Spinal cord (tissue), 9 donors: ENCODE measurements at regions not wholly inside any gene's neighbourhood (a gene's known extent, or its start where the extent isn't known, plus 50 kb on each side); places are given as distances from the start of the nearest gene placed in this dataset.

ENCODE experiments used
- DNase-seq, 6 donors: peaks; one replicate each; pipeline versions ENCODE4 v3.0.0 to v3.0.0-alpha.2; 2013 to 2015; ENCODE audit warnings: low spot score in 6 of 6, low read depth in 4 of 6
- H3K27ac ChIP-seq: one replicate; pipeline ENCODE4 v1.5.1; 2013; ENCODE audit warnings: low read depth, low read length, control low read depth
- H3K27me3 ChIP-seq: one replicate; pipeline ENCODE4 v1.6.1; 2013; ENCODE audit warnings: low read length; ENCODE audit not compliant: control insufficient read depth, insufficient read depth
- H3K36me3 ChIP-seq: one replicate; pipeline ENCODE4 v1.6.1; 2013; ENCODE audit warnings: low read length; ENCODE audit not compliant: control insufficient read depth, insufficient read depth
- H3K4me1 ChIP-seq: one replicate; pipeline ENCODE4 v1.6.1; 2013; ENCODE audit warnings: low read length; ENCODE audit not compliant: control insufficient read depth, insufficient read depth
- H3K4me3 ChIP-seq: one replicate; pipeline ENCODE4 v1.5.1; 2013; ENCODE audit warnings: low read depth, low read length, control low read depth
- H3K9me3 ChIP-seq: one replicate; pipeline ENCODE4 v1.6.1; 2013; ENCODE audit warnings: low read length; ENCODE audit not compliant: control insufficient read depth, insufficient read depth
- WGBS: methylation state at CpG from one replicate; pipeline ENCODE4 v1.1.5; 2013; ENCODE audit warnings: missing lambda C conversion rate; ENCODE audit not compliant: insufficient coverage; 5-methylcytosine and 5-hydroxymethylcytosine counted together
- donor health status: healthy.

DNA sequence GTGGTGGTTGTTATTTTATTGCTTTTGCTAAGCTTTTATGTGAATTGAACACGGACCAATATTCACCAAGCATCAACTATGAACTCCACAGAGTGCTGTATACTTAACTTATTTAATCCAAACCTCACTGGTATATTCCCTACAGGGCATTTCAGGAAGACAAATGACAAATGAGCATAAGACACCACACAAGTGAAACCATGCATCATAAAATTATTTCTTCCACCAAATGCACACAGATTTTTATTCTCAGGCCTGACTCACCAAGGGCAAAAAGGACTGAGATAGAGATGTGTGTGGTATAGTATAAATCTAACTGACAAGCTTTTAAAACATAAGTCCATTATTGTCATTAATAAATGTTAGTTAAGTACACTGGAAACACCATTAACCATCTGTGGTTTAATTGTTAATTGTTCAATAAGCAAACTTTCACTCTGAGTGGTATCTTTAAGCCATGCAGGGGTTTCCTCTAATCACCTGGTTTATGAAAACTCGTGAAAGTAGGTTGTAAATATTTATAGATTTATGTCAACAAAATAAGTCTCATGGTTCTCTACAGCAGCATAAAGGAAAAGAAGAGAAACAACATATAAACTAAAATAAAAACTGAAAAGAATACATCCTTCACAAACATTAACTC is 77.6 kb upstream of the CRIM1 start:
- Histone ChIP-seq H3K4me3 (no peak overlapping the region), H3K9me3 (peaks cover 1% of the 10 kb centered on the region), H3K36me3 (no peaks in the 10 kb centered on the region), H3K27me3 (no peaks in the 10 kb centered on the region), H3K4me1 (no peaks in the 10 kb centered on the region), H3K27ac (no peak overlapping the region)
- no peak for DNase-seq
- no CpG with 5 or more reads among the region's 2 CpGs for WGBS

DNA sequence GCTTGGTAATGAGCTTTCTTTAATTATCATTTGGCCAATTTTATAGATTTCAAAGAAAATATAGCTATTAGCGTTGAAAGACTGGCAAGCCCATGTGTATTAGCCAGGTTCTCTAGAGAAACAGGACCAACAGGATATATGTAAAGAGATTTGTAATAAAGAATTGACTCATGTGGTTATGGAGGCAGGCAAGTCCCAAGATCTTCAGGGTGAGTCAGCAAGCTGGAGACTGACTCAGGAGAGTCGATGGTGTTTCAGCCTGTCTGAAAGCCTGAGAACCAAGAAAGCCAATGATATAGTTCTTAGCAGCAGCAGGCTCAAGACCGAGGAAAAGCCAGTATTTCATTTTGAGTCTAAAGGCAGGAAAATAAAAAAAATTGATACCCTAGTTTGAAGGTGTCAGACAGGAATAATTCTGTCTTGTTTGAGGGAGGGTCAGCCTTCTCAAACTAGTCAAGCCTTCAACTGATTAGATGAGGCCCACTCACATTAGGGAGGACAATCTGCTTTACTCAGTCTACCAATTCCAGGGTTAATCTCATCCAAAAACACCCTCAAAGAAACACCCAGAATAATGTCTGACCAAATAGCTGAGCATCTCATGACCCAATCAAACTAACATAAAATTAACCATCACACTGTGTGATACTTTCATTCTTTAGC is 78.3 kb upstream of the CRIM1 start:
- Histone ChIP-seq H3K4me3 (no peak overlapping the region), H3K4me1 (no peaks in the 10 kb centered on the region), H3K27ac (no peak overlapping the region), H3K27me3 (no peaks in the 10 kb centered on the region), H3K36me3 (no peaks in the 10 kb centered on the region), H3K9me3 (peaks cover 1% of the 10 kb centered on the region)
- no peak for DNase-seq
- 90% methylated on average over 3 of the region's 3 CpGs for WGBS

DNA sequence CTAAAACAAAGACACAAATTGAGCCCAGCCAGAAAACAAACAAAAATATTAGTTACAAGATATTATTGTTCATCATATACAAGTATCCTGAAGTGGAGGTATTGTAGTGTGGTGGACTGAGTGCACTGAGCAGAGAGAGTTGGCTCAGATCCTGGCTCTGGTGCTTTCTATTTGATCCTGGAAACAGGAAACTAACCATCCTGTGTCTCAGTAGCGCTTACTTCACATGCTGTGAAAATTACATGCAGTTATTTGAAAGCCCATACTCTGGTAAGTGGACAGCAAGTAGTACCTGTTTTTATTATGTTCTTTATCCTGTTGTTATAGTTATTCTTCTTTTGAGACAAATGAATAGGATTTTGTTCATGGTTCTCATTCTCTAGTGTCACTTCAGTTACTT is 84.3 kb upstream of the CRIM1 start:
- Histone ChIP-seq H3K9me3 (peaks cover 3% of the 10 kb centered on the region), H3K4me3 (no peak overlapping the region), H3K4me1 (no peaks in the 10 kb centered on the region), H3K36me3 (no peaks in the 10 kb centered on the region), H3K27me3 (no peaks in the 10 kb centered on the region), H3K27ac (no peak overlapping the region)
- 80% methylated on average over 1 of the region's 1 CpG for WGBS
- DNase-seq: no peak

DNA sequence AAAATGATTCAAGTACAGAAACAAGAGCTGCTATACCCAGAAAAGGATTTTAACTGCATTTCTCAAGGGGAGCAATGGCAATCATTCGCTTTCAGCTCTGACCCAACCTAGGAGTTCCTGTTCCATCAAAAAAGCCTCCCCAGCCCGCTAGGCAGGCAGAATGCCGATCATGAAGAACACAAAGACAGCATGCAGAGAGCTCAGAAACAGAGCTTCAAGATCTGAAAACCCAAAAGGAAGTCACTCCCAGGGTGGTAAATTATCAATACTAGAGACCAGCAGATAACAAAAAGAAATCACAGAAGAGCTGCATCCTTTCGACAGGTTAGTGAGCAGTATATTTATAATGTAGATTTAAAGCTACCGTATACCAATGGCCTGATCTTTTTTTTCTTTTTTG is 84.8 kb upstream of the CRIM1 start:
- no peaks in the 10 kb centered on the region for H3K36me3 ChIP-seq
- WGBS: 52% methylated on average over 3 of the region's 5 CpGs

DNA sequence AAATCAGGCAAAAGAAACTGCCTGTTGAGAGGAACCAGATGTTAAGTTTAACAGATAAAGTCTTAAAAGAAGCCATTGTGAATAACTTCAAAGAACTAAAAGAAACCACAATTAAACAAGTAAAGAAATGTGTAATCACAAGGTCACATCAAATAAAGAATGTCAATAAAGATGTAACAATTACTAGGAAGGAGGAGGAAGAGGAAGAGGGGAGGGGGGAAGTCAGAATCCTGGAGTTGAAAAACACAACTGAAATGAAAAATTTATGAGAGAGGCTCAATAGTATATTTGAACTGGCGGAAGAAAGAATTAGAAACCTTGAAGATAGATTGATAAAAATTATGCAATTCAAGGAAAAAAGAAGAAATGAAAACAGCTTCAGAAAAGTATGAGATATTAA is 88.4 kb upstream of the CRIM1 start:
- Histone ChIP-seq H3K4me1 (no peaks in the 10 kb centered on the region), H3K27ac (no peak overlapping the region), H3K4me3 (no peak overlapping the region), H3K9me3 (peaks cover 3% of the 10 kb centered on the region), H3K36me3 (no peaks in the 10 kb centered on the region), H3K27me3 (no peaks in the 10 kb centered on the region)
- DNase-seq: no peak
- no CpG with 5 or more reads among the region's 1 CpG for WGBS

More for the DNA sequence above, 84.8 kb upstream of the CRIM1 start:
- peaks cover 3% of the 10 kb centered on the region for H3K9me3 ChIP-seq
- no peak overlapping the region for H3K27ac ChIP-seq
- no peaks in the 10 kb centered on the region for H3K4me1 ChIP-seq
- DNase-seq: no peak
- H3K4me3 ChIP-seq: no peak overlapping the region
- H3K27me3 ChIP-seq: no peaks in the 10 kb centered on the region

DNA sequence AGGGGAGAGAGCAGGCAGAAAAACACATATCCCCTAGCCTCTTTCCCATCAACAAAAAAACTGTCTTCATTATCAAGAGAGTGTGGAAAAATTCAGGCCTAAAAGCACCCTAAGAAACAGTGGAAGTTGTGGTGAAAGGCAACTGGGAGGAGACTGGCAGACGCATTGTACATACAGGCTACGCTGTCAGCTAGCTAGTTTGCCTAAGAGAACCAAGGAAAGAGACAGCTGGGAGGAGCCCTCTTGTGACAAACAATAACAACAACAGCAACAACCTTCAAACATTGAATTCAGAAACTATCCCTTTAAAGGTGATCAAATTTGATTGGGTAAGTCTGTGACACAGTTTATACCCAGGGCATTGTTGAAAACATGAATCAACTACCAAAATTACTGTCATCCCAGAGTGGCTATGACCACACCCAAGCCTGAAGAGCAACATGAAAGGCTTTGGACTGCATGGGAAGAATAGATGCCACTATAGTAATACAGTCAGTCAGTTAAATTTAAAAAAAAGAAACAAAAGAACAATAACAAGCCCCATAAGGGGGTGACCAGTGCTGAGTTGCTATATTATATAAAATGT is 88.9 kb upstream of the CRIM1 start:
- DNase-seq: peak in 1 of 6 donors; percentile 9
- H3K27me3 ChIP-seq: no peaks in the 10 kb centered on the region
- 100% methylated on average over 1 of the region's 2 CpGs for WGBS
- no peaks in the 10 kb centered on the region for H3K36me3 ChIP-seq
- peaks cover 3% of the 10 kb centered on the region for H3K9me3 ChIP-seq
- H3K27ac ChIP-seq: no peak overlapping the region
- H3K4me1 ChIP-seq: no peaks in the 10 kb centered on the region
- H3K4me3 ChIP-seq: no peak overlapping the region

DNA sequence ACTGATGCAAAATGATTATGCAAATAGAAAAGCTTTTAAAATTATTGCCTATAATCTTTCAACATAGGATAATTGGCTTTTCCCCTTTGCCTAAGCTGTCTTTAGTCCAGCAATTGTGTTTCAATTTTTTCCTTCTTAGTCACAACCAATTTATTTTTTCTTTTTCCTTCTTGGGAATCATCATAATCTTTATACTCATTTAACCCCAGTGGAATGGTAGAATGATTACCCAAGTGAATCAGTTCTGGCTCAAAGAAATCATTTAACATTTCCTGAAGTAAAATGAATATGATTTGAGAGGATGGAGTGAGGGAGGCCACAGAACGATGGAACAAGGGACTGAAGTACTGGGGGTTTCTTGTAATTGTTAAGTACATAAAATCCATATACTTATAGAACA is 93.0 kb upstream of the CRIM1 start:
- Histone ChIP-seq H3K27me3 (no peaks in the 10 kb centered on the region), H3K4me3 (no peak overlapping the region), H3K27ac (no peak overlapping the region), H3K4me1 (no peaks in the 10 kb centered on the region), H3K9me3 (peaks cover 3% of the 10 kb centered on the region), H3K36me3 (no peaks in the 10 kb centered on the region)
- DNase-seq: no peak
- no CpG with 5 or more reads among the region's 1 CpG for WGBS

DNA sequence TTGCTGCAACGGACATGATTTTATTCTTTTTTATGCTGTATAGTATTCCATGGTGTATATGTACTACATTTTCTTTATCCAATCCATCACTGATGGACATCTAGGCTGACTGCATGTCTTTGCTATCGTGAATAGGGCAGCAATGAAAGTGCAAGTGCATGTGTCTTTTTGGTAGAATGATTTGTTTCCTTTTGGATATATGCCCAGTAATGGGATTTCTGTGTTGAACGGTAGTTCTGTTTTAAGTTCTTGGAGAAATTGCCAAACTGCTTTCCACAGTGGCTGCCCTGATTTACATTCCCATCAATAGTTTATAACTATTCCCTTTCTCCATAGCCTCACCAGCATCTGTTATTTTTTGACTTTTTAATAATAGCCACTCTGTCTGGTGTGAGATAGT is 99.7 kb upstream of the CRIM1 start:
- DNase-seq: peak in 2 of 6 donors; percentile 44 to 50
- no peak overlapping the region for H3K4me3 ChIP-seq
- H3K27me3 ChIP-seq: no peaks in the 10 kb centered on the region
- no peaks in the 10 kb centered on the region for H3K9me3 ChIP-seq
- no CpG with 5 or more reads among the region's 3 CpGs for WGBS
- H3K36me3 ChIP-seq: no peaks in the 10 kb centered on the region
- no peaks in the 10 kb centered on the region for H3K4me1 ChIP-seq
- H3K27ac ChIP-seq: no peak overlapping the region

DNA sequence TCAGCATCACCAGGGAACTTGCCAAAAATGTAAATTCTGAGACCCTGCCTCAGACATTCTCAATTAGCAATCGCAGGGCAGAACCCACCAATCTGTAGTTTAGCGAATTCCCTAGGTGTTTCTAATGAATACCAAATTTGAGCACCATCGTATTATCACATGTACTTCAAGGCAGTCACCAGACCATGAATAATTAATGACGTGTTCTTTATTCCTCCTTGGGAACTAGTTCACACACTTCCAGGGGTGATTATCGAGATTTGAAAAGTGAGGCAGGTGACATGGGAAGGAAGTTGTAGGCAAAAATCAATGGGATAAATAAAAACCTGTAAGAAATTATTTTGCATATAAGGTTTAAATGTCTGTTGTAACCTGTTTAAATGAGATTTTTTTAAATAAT is 102.5 kb upstream of the CRIM1 start:
- peak in 1 of 6 donors; percentile 38 for DNase-seq
- Histone ChIP-seq H3K4me1 (no peaks in the 10 kb centered on the region), H3K36me3 (no peaks in the 10 kb centered on the region), H3K27ac (no peak overlapping the region), H3K9me3 (no peaks in the 10 kb centered on the region), H3K4me3 (no peak overlapping the region), H3K27me3 (no peaks in the 10 kb centered on the region)
- WGBS: 50% methylated on average over 2 of the region's 5 CpGs
